ENCODE measurements at regions not wholly inside any gene's neighbourhood (a gene's known extent, or its start where the extent isn't known, plus 50 kb on each side); places are given as distances from the start of the nearest gene placed in this dataset.

GRCh38 chr10:130398090-130398994, 262.2 kb downstream of the GLRX3 start:
- TF ChIP-seq POLR2A (IDR thresholded peaks at IDR 0.05), result no peak
- TF ChIP-seq CTCF (IDR thresholded peaks at IDR 0.05 in 8 of 11, conservative IDR thresholded peaks at IDR 0.05 in 3 of 11), result no peak
